ENCODE measurements at regions not wholly inside any gene's neighbourhood (a gene's known extent, or its start where the extent isn't known, plus 50 kb on each side); places are given as distances from the start of the nearest gene placed in this dataset.

DNA sequence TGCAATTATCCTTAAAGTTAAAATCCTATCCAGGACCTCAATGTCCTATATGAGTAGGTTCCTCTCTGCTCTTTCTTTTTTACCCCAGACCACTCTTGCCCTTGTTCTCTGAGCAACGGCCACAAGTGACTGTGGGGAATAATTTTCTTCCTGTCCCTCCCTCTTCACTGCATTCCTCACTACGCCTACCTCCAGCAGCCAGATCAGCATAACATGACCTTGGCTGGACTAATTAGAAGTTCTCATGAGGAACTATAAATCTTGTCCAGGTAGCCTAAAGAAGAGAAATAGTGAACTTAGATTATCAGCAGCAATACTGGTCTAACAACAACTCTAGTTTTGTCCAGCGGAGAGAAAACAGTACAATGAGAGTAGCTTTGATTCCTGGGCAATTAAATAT lies 643.8 kb upstream of the KLHL29 start:
- no peak for DNase-seq (ENCODE audit: low read depth)

DNA sequence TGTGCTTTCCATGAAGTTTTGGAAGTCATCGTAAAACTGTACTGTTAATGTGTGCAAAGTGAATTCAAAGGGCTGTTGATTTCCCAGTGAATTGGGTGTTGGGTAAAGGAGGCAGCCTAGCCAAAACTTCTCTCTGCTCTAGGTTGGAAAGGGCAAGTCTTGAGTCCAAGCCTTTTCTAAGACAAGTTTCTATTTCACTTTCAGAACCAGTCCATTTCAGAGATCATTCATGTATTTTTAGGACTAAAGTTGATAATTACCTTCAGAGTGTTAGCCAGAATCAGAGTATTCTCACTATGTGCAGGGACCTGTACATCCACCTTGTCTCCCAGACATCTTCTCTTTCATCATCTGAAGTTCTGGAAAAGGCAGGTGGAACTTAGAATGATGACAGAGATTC lies 636.1 kb upstream of the KLHL29 start:
- no peak for DNase-seq (ENCODE audit: low read depth)

DNA sequence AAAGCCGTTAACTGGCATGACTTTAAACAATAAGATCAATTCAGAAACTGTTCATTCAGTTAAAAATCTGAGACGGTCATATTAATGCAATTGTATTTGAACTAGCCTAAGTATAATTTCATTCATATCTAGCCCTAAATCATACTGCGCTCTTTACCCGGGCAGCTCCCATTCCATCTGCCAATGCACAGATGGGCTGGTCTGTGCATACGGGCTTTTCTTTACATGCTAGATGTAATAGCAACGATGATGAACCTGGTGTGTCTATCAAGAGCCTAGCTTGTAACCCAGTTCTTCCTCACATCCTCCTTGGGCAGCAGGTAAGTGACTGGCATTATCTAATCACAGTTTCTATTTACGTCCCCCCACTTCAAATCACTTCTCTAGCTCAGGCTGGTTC lies 631.5 kb upstream of the KLHL29 start:
- no peak for DNase-seq (ENCODE audit: low read depth)

DNA sequence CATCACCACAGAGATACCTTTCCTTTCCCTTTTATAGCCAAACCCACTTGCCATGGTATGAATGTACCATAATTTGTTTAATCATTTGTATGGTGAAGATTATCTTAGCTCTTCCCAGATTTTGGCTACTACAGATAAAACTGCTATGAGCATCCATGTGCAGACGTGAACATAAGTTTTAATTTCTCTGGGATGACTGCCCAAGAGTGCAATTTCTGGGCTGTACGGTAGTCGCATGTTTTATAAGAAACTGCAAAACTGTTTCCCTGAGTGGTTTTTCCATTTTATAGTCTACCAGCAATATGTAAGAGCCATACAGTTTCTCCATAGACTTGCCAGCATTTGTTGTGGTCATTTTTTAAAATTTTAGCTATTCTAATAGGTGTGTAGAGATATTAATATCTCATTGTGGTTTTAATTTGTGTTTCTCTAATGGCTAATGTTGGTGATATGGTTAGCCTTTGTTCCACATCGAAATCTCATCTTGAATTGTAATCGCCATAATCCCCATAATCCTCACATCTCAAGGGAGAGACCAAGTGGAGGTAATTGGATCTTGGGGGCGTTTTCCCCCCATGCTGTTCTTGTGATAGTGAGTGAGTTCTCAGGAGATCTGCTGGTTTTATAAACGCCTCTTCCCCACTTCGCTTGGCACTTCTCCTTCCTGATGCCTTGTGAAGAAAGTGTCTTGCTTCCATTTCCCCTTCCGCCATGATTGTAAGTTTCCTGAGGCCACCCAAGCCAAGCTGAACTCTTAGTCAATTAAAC lies 628.5 kb upstream of the KLHL29 start:
- DNase-seq (ENCODE audit: low read depth) = no peak

DNA sequence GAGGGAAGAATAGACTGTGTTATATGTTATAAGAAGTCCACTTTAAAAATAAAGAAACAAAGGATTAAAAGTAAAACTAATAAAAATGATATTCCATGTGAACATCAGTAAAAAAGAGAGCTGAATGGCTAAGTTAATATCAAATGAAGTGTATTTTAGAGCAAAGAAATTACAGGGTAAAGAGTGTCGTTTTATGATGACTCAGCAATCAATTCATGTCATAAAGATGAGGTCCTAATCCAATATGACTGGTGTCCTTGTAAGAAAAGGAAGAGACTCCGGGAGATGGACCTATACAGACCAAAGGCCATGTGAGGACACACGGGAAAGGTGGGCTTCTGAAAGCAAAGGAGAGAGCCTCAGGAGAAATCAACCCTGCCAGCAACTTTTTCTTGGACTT lies 615.5 kb upstream of the KLHL29 start:
- no peak for DNase-seq (ENCODE audit: low read depth)

DNA sequence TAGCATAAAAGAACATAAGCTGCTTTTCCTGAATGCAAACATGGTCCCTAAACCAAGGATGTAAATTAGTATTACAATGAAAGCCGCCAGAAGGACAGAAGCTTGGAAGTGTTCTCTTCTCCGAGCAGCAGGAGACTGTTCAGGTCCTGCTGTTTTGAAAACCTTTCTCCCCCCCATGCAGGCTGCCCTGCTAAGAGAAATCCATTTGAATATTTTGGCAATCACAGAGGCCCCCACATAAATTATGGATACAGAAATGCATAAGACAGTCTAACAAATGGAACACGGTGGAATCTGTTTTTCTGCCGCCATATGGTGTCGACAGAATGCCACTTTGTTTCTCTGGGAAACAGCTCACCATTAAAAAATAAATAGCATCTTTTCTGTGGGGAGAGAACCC lies 600.4 kb upstream of the KLHL29 start:
- no peak for DNase-seq (ENCODE audit: low read depth)

DNA sequence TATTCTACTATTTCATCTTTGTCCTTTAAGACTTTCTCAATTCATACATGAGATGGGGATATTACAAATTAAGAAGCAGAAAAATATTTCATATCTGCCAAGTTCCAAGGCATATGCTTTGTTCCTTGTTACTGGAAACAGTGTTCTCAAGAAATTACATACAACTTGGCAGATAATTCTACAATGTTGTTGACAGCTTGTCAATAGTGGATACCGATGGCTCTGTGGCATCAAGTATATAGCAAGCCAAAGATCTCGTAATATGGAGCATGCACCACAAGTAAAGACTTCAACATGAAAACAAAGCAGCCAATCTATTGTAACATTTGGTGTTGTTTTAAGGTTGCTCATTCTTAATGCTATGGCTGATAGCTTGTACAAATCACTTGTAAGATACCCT lies 598.2 kb upstream of the KLHL29 start:
- no peak for DNase-seq (ENCODE audit: low read depth)

DNA sequence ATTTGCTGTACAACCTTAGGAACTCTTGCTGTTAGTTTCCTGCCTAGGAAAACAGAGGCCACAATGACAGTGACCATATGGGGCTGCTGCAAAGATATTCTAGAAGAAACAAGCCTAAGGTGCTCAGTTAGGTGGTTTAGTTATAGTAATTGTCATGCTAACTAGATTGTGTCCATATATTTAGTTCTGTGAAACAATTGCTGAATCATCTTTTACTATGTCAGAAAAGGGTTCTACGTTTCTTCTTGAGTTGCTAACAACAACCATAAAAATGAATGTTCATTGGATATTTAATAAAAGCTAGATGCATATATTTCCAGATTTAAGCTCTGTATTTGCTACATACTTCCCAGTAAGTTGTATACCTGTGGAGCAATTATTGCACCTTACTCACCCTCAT lies 597.2 kb upstream of the KLHL29 start:
- DNase-seq (ENCODE audit: low read depth) = no peak

DNA sequence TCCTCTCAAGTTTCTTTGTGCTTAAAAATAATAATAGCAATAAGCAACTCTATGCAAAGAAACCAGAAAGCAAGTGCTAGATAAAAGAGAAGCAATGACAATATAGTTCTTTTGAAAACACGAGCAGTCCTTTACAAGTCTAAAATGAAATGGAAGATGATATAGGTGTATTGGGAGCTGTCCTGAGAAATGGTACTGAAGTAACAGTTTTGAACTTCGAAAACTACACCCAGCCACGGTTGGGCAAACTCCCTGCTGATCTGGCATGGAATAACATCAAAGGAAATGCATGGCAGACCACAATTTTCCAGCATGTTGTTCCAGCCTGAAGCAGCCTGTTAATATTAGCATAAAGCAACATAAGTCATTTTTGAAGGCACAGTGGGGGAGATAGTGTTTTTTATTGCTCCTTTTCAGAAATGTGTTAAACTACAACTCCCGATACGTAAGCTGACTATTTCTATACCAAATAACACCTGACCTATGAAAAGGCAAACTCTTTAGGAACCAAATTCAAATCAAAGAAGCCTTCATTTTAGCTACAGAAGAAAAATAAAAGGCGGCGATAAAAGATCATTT lies 596.1 kb upstream of the KLHL29 start:
- DNase-seq (ENCODE audit: low read depth) = no peak

DNA sequence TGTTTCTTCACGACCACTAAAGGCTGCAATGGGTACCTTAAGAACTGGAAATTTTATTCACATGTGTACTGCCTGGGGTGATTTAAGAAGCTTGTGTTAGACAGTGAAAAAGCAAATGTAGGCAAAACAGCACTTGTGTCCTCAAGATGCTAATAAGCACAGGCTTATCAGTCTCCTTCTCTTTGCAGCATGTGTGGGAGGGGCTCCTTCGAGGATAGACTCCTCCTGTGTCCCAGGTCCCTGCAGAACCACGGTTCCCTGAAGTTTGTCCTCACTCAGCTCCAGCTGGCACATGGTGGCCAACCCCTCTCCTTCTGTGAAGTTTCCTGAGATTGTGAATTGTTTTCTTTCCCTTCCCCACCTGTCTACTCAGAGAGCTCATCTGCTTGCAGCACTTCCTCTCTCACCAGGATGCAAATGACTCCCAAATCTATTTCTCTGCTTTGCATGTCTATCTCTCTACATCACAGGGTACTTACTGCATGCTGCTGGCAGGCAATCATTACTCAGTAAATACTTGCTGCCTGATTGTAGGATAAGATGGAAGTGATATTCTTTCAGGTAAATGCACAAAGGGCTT lies 589.6 kb upstream of the KLHL29 start:
- DNase-seq (ENCODE audit: low read depth) = no peak

DNA sequence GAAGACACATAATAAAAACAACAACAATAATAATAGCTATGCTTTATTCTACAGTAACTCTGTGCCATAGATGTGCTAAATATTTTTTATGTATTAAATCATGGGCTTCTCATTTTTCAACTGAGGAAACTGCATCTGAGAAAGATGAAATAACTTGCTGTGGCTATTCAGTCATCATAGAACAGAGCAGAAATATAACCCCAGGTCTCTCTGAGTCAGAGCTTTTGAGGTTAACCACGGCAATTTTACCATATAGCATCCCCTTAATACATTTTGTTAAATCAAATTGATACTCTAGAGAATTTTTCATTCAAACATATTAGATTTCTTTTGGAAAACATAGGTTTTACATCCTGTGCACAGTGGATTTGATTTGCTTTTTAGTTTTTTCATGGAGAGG lies 586.6 kb upstream of the KLHL29 start:
- no peak for DNase-seq (ENCODE audit: low read depth)

DNA sequence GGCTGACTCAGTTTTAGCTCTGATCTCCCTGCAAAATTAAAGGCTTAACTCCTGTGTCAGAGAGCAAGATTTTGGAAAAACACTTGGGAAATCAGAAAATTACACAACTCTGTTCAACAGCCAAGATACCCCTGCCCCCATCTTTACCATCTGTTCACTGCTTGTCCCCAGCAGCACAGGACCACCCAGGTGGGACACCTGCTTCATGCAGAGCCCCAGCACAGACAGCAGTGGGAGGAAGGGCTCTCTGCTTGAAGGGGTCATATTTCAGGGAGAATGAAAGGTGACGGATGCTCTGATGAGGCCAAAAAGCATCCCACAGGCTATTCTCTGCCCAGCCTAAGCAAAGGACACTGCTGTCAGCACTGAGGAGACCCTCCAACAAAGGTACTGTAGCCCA lies 584.6 kb upstream of the KLHL29 start:
- DNase-seq (ENCODE audit: low read depth) = no peak

DNA sequence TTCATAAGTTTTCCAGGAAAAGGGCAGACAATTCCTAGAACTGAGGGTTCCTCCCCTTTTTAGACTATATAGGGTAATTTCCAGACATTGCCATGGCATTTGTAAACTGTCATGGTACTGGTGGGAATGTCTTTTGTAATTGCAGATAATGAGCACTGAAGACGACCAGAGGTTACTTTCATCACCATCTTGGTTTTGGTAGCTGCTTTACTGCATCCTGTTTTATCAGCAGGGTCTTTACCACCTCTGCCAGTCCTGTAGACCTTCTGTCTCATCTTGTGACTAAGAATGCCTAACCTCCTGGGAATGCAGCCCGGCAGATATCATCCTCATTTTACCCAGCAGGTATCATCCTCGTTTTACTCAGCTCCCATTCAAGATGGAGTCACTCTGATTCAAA lies 583.9 kb upstream of the KLHL29 start:
- no peak for DNase-seq (ENCODE audit: low read depth)

DNA sequence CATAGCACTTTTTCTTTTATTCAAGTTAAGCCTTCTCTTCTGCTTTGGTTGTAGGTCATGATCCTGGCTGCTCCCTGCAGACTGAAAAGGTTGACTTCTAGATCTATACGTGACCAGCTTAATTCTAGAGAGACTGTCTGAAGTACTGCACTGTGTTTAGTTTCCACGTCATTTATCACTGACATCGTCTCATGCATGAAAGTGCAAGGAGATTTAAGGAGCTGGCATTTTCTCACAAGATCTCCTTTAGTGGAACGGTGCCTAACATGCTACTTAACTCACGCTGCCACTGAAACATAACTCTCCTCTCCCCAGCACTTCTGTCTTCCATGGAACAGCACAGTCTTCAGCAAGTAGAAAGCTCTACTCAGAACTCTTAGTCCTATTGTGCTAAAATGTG lies 583.0 kb upstream of the KLHL29 start:
- DNase-seq (ENCODE audit: low read depth) = no peak

DNA sequence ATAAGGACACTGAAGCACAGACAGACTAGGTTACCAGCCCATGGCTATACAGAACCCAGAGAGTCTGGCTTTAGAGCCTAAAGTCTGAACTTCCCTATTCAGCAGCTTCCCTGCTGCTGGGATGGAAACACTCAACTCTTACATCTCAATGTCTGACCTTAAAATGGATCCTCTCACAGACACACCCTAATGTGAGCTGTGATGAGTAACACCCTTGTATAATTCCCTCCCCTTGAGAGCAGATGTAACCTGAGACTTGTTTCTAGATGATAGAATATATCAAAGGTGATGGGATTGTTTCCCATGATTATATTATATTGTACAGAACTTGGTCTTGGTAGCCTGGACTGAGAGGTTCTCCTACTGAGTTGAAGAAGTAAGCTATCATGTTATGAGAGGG lies 577.1 kb upstream of the KLHL29 start:
- DNase-seq (ENCODE audit: low read depth) = no peak

DNA sequence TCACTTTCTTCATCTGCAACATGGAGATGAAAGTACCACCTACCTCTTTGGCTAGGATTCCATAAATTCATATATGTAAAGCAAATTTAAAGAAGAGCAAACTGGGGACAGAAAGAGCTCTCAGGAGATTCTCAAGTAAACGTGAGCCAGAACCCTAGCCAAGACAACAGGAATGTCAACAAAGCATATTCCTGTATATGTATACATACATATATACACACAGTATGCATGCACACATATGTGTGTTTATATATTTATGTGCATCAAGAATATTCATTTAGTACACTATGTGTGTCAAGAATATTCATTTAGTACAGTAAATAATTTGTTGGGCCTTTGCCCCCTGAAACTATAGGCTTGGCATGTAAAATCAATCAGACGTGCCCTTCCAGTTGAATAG lies 574.4 kb upstream of the KLHL29 start:
- DNase-seq (ENCODE audit: low read depth) = no peak

DNA sequence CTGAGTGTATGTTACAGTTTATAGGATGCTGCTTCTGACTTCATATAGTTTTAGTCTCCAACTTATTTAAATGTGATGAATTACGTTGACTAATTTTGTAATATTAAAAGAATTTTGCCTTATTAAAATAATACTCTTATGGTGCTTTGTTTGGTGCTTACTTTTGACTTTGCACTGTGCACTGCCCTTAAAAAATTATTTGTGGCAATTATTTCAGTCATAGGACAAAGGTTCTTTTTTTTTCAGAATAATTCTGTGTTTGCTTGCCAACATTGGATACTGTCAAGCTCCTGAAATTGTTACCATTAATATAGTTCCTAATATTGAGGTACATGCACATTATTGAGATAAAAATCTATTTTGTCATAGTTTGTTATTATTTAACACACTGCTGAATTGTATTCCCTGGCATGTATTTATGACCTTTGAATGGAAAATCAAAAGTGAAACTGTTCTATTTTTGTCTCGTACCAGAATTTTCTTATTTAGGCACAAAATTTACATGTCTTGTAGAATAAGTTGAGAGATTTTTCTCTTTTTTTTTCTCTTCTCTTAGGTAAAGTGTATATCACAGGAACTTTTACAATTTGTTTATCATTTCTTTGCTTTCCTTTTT lies 572.8 kb upstream of the KLHL29 start:
- DNase-seq (ENCODE audit: low read depth) = no peak

DNA sequence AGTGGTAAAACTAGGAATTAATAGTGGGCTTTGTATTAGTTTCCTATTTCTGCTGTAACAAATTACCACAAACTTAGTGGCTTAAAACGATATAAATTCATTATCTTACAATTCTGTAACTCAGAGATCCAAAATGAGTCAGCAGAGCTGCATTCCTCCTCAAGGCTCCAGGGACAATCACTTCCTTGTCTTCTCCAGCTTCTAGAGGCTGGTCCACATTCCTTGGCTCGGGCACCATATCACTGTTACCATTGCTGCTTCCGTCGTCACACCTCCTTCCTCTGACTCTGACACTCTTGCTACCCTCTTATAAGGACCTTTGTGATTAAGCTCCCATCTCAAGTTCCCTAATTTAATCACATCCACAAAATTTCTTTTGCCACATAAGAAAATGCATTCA lies 567.8 kb upstream of the KLHL29 start:
- no peak for DNase-seq (ENCODE audit: low read depth)

DNA sequence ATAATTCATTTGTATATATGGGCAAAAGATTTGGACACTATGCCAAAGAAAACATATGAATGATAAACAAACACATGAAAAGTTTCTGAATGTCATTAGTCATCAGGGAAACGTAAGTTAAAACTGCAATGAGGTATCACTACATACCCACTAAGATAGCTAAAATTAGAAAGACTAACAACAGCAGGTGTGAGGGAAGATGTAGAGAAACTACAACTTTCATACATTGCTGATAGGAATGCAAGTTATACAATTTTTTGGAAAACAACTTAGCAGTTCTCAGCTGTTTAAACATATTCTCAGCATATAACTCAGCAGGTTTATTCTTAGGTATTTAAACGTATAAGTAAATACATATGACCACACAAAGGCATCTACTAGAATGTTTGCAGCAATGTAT lies 563.5 kb upstream of the KLHL29 start:
- DNase-seq (ENCODE audit: low read depth) = no peak

DNA sequence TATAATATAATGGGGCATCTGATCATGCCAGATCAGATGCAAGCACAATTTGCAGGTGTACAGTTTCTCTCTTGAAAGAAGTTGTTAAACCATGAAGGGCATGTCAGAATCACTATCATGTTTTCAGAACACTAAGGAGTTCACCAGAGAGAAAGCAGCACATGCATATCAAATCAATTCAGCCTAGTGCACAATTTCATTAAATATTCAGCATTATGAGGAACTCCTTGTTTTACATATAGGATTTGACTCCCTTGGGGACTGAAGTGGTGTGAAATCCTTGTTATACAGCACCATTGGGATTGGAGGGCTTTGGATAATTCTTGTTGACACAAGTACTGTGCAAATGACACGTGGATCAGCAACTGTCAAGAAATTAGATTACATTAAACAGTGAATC lies 562.1 kb upstream of the KLHL29 start:
- no peak for DNase-seq (ENCODE audit: low read depth)

DNA sequence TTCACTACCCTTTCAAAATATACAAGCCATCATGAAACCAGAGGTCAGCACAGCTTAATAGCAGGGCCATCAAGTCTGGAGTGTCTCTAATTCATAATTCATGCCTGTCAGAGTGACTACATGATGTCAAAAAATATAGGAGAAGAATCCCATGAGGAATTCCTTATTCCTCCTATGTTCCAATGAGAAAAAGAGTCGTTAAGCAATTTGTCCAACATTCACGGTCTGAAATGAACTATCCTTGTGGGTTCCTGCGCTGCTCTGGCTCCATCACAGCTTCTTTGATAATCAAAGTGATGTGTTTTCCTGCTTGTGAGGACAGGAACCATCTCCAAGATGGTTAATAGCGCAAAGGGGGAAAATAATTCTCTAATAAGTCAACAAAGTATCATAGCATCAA lies 560.4 kb upstream of the KLHL29 start:
- DNase-seq (ENCODE audit: low read depth) = no peak

DNA sequence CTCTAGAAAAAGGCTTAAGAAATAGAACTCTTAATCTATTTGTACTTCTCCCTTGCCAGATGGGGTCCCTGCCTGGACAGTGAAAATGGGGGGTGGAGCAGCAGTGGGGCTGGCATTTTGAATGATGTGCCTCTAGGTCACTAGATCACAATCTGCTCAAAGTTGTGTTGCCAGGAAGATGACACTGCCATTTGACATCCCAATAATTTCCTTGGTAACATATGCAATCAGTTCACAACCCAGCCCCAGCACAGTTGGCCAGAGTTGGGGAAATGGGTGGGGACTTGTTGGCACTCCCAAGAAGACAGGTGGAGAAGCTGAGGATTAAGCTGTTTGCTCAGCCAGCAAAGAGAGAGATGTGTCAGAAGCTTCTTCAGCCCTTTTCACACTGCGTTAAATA lies 558.3 kb upstream of the KLHL29 start:
- DNase-seq (ENCODE audit: low read depth) = no peak

DNA sequence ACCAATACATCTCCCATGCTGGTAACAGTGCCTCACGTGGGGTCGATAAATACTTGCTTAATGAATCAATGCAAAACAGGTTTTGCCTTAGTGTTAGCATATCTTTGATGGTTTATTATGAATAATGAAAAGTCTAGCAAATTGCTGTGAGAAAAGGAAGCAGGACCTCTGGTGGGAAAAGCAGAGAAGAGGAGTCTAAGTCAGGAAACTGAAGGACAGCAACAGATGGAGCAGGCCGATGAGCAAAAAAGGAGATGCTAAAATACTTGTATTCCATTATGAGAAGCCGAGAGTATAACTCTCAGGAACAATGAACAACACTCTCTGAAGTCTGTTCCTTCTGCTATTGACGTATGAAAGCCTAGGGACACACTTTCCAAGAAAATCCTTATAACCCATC lies 555.2 kb upstream of the KLHL29 start:
- no peak for DNase-seq (ENCODE audit: low read depth)

DNA sequence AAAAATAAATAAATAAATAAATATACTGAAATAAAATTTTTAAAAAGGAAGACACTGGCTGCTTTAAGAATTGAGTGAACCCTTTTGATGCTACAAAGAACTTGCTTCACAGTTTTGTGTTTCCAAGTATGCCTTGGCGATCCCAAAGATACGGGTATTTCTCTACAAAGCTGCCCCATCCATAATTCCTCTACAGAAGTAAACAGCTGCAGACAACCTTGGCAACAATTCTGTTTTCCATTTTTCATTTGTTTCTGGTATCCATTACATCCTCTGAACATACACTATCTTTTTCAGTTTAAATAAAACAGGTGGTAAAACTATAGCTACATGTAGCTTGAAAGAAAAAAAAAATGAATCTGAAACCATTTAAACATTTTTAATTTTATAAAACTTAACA lies 552.8 kb upstream of the KLHL29 start:
- no peak for DNase-seq (ENCODE audit: low read depth)
